Occipital lobe (tissue), 1 donor: ENCODE measurements at regions not wholly inside any gene's neighbourhood (a gene's known extent, or its start where the extent isn't known, plus 50 kb on each side); places are given as distances from the start of the nearest gene placed in this dataset.

ENCODE experiments used
- DNase-seq: peaks from one replicate; lab custom pipeline; 2025; lab: John Stamatoyannopoulos, UW

DNA sequence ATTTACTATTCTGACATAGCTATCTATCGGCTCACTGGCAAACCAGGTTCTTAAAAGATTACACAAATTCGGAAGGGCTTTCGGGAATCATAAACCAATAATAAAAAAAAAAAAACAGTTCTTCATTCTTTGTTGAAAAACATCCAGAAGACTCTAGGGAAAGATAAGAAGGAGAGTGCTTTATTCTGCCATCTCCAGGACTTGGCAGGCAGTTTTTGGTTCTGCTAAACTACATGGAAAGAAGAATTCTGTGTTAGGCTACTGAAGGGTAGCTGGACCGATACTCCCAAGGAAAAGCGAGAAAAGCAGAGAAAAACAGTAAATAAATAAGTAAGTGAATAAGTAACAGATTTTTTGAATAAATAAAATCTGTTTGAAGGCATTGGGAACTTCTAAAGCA lies 423.5 kb upstream of the KLF6 start:
- DNase-seq, result no peak

DNA sequence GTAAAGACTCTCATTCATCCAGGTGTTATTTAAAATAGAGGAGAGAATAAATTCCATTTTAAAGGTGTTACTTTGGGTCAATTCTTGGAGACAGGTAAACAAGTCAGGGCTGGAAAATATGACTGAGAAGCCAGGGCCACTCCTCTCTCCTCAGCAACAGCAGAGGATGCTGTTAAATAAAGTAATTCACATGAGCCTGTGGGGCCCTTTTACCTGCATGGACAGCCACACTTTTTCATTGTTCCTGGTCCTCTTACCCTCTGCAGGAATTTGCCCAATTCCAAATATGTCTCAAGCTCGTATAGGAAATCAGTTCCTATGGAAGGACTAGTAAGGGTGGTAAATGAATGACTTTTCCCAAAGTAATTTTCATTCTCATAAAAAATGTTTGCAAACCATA lies 420.1 kb upstream of the KLF6 start:
- DNase-seq, result no peak

DNA sequence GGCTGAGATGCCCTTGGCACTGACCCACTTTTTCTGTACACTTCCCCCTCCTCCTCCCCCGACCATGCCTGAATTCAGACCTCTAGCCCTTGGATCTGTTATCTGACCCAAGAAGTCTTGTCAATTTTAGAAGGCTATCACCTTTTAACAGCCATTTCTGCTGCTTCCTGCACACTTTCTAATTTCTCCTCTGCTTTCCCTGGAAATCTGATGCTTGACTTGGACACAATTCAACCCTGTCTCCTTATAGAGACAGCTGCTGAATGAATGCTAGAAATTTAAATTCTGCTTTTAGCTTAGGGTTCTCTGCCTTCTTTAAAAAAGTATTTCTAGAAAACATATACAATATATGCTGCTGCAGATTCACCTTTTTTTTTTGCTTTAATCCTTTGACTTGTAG lies 417.9 kb upstream of the KLF6 start:
- DNase-seq, result no peak

DNA sequence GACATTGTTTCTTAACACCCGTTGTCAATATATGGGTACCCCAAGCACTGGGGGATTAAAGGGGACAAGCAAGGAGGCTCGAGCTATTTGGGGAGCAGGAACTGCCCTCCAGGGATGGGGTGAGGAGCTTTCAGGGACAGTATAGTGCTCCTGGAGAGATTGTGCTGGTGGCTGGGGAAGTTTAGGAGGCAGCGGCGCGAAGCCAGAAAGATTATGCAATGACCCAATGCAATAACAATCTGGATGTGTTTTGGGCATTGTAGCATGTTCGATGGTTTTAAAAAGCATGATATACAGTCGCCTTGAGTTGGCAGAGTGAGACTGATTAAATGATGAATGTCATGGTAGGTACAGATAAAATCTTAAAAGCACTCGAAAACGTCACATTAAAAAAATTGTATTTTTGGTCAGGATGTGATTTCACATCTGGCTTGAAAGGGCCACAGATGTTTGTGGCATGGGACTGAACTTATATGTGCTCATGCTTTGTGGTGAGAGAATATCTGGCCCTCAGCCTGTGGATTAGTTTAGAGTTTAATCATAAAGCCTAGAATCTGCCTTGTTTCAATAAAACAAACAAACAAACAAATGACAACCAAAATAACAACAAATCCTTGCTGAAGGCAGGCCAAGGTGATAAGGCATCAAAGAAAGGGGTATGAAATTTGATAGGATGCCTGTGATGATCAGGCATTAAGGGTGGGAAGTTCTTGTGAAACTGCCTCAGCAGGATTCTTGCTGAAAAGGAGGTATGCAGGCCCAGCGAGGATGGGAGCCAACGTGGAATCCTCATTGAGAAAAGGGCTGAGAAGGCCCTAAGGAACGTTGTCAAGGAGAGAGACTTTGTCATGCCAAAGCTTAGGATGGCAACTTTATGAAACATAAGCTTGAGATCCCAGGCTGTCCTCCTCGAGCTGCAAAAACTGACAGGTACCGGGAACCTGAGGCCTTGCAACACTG lies 417.1 kb upstream of the KLF6 start:
- no peak for DNase-seq

DNA sequence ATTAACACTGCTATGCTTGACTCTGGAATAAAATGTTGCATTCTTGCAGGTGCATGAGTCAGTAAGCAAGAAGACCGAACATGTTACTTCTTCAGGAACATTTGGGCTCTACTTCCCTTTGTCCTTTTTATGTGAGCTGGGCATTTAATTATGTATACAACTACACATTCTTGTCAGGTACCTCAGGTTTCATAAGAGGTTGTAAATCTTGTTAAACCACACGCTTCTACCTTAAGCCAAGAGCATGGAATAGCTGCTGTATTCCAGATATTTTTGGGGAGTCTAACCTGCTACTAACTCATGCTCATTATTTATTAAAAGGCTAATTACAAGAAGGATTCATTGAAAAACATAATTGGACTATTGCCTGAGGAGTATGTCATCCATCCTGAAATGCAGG lies 414.2 kb upstream of the KLF6 start:
- no peak for DNase-seq

DNA sequence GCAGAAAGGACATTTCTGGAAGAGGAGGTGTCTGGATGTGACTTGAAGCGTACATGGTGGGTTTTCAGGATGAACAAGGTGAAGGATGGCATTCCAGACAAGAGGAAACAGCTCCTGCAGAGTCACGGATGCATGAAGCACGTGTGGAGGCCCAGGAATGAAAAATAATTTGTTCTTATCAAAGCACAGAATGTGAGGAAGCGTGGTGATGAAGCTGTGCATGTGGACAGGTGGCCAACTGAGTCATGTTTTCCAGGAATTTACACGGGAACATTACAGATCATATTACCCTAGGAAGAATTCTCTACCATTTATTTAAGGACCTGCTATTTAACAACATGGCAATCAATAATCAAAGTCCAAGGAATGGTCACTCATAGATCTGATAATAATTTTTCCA lies 413.2 kb upstream of the KLF6 start:
- no peak for DNase-seq

DNA sequence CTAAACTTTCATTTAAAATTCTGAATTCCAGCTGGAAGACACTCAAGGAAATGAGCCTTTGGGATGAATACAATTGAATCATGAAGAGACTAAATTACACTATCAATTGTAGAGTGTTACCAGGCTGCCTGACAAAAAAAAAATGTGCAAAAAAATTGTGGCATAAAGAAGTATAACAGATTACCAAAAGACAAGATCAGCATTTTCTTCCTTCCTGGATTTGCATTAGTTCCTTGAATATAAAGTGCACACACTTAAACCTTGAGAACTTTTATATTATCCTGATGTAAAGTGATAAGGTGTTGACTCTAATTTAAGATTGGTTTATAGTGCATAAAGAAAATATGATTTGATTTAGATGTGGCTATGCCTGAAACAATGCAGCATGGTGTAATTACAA lies 412.7 kb upstream of the KLF6 start:
- no peak for DNase-seq

DNA sequence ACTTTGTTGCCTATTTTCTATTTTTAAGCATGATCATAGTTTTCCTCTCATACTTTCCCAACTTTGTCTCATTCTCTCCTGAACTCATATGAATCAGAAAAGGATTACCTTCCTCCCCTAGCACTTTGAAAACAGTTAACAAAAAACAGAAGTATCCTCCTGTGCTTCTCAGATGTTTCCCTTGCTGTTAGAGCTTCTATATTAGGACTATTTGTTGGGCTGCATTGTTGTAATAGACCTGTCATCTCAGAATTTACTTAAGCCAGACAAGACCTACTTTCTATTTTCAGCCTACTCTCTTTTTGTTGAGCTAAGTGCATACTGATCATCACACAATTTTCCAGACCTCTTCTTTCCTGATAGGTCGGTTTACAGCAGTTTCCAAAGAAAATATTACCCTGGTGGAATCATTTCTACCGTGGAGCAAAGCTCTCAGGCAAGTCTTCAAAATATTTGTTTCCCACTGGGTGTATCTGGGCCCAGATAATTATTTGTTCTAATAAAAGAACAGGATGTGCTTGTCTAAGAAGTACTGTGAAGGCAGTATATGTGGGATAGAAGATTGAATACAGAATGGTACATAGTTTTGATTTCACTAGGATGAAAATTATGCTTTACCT lies 411.9 kb upstream of the KLF6 start:
- no peak for DNase-seq

DNA sequence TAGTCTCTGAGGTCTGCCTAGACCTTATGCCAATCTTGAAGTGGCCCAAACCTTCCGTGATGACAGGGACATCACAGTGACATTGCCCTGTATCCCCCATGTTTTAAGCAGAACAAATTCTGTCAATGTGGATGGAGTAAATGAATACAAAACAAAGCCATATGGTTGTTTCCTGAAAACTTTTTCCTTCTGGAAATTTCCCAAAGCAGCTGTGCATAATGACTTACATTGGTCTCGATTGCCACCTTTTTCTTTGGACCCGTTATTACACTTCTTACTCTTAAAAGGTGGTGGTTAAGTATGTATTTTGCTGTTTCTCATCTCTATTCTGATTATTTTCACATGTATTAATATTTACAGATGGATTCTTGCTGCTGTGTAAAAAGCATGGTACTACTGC lies 411.2 kb upstream of the KLF6 start:
- DNase-seq, result no peak

DNA sequence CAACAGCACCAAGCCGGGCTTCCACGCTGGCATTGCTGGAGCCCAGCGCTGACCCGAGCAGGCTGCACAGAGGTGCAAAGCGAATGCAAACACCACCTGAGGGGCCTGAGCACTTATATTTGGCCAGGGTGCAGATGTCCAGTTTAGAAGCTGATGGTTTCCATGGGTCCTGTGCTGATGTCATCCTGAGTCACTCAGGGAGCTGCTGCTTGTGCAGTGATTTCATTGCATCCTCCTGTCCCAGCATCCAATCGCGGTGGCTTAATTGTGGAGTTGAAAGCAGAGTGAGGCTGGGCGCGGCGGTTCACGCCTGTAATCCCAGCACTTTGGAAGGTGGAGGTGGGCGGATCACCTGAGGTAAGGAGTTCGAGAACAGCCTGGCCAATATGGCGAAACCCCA lies 410.2 kb upstream of the KLF6 start:
- no peak for DNase-seq

DNA sequence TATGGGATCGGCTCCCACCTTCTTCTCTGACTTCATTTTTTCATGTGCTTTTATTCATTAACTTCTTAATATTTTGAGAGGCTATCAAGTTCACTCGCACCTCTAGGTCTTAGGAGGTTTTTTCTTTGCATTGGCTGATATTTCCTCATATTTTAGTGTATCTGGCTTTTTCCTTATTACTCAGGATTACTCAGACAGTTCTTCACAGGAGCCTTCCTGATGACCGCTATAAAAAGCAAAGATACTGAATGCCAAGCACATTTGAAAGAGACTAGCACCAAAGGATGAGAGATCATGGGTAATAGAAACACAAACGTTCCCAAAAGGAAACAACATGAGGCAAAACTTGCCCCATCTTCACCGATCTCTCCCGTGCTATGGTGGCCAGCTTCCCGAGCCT lies 409.2 kb upstream of the KLF6 start:
- DNase-seq, result no peak

DNA sequence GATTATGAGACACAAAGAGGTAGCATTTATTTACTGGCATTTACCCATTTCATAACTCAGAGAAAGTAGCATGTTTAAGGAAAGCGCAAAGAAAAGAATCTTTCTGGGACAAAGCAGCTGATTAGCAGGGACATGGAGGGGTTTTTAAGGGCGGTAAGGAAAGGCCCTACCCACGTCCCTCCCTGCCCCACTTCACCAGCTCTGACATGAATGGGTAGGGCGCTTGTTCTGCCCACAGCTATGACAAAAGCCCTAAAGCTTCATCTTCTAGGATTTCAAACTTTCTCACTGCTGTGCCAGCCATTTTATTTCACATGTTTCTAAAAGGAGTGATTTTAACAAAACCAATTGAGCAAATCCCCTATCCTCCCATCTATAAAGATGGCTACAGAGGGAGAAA lies 406.9 kb upstream of the KLF6 start:
- DNase-seq, result no peak

DNA sequence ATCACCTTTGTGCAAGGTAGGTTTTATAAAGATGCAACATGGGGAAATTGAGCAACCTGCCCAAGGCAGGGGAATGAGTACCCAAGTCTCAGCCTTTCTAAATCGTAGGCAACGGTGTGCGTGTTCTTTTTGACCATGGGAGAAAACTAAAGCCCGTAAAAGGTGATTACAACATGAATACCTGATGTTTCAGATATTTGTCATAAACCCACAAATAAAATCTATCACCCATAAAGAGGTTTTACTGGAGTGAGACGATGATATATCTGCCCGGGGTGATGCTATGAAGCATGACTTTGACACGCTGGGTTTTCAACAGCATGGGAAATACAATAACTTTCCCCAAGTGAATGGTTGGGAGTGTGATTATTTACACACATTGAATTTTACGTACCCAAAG lies 406.3 kb upstream of the KLF6 start:
- no peak for DNase-seq

DNA sequence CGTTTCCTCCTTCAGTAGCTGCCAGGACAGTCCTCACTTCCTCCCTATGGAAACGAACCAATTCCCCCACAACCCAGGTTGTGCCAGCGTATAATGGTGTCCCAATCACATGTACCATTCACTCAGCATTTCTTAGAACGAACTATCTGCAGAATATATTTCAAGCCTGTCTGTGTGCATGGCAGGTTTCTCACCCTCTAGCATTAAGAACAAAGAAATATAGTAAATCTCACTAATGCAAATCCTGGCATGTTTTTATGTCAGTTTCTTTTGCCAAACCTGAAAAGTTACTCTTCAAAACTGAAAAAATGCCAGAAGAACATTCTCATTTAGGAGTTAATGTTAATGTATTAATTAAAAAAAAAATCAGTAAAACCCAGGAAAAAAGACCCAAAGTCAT lies 405.9 kb upstream of the KLF6 start:
- DNase-seq, result no peak

DNA sequence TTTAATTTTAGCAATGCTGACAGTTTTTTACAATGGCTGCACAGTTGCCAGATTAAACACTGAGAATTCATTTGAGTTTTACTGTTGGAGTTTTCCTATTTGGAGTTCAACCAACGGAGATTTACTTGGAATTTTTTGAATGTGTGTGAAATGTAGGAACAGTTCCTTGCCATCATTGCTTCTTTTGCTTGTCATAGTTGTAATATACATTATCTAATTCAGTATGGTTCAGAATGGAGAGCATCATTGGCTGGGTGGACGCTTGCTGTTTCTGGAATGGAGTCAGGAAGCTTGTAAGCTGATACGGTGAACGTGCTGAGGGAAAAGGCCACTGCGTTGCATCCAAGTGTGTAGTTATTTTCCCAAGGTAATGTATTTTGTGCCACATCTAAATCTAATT lies 404.3 kb upstream of the KLF6 start:
- DNase-seq, result no peak

DNA sequence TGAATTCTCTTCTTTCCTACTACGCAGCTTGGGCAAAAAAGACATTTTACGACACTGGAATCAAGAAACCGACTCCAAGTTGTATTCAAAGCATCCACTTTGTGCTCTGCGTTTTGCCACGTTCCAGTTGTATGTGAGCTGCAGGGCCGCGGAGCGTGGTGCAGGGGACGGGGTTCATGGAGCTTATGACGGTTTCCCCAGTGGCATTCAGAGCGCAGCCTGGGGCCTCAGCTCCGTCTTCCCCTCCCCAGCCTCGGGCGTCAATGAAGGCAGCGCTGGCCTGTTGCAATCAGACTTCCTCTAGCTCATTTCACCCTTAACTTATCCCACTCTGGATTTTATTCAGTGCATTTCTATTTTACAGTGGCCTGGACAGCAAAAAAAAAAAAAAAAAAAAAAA lies 403.4 kb upstream of the KLF6 start:
- DNase-seq, result no peak

DNA sequence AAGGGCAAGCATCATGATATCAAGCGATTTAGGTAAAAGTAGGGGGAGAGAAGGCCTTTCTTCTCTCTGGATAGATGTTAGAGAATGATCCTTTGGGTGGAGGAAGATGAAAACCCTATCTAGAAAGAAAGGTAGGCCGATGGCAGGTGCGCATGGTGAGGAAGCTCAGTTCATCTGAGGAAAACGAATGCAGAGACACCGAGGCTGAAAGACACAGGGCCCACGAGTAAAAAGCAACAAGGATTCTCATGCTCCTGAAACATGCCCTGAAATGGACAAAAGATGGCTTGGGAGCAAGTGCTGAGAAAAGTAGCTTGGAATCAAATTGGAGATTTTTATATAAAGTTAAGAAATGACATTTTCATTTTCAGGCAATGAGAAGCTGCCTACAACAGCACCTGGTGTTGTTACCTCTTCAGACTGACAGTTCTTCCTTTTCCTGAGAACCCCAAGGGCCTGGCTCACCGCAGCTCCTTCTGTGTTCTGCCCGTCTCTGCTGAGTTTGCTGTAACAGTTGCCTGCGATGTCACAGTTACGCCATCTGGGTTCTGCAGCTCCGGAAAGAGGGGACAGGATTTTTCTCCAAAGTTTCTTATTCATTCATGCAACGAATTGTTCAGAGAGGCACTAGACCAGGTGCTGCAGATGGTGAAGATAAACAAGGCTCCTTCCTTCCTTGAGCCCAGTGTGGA lies 402.0 kb upstream of the KLF6 start:
- DNase-seq, result no peak

DNA sequence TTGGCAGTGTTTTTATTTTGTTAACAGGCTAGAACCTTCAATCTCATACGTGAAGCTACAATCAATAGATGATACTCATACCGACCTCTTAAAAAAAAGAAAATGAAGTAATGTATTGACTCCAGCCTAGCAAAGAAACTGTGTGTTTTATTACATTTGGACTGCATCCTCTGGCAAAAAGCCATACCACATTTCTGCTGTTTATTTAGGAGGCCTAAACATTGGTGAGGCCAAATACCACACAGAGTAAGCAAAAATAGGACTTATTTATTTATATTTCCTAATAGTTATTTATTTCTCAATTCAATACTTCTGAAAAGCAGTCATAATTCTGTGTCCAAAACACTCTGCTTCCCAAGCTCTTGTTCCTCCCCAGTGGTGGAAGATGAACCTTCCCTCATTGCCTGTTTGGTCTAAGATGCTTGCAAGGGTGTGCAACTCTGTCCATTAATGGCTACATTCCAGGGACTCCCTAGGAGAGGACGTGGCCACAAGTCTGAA lies 398.8 kb upstream of the KLF6 start:
- no peak for DNase-seq

DNA sequence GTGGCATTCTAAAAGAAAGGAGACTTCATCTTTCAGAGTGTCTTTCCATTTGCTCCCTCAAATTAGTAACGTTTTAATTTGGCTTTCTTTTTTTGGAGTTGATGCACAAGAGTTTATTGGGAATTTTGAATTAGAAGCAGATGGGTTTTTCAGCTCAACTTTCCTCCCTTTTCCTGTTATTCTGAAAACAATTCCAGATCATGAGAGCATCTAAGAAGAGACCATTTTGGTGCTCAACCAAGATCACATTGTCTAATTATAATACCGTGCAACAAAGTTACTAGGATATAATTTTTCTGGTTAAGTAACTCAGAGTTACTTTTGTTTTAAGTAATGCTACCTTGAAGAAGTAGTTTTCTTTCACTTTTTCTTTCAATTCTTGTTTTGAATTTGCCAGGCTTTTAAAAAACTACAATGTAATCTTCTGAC lies 396.6 kb upstream of the KLF6 start:
- DNase-seq, result no peak

DNA sequence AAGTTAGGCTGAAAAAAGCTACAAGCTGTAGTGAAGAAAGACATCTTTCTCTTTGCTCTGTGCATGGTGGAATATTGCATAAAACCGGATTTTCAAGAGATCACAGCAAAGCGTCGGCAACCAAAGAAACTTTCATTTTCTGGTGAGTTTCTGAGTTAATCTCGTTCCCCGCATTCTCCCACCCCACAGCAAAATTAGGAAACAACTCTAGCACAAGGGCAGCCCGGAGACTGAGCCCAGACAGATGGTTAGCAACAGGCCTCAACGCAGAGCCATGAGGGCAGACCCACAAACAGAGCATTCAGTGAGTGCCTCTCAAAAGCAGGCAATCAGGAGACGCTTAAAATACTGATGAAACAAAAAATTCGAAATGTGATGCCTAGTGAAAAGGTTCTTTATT lies 396.1 kb upstream of the KLF6 start:
- DNase-seq, result no peak

DNA sequence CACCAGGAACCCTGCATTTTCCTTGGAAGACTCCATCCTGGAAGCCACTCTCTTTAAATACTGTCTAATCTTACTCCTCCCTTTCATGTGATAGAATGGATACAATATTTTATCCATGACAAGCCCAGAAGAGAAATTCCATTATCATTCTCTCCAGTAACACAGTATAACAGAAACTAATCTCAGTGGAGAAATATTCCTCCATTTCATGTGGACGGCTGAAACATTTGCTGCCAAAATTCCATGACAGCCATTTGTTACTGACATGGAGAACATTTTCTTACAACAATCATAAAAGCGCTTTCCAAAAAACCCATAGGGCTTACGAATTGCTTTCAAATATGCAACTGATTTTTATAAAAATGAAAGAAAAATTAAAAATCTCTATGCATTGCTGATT lies 392.8 kb upstream of the KLF6 start:
- DNase-seq, result no peak

DNA sequence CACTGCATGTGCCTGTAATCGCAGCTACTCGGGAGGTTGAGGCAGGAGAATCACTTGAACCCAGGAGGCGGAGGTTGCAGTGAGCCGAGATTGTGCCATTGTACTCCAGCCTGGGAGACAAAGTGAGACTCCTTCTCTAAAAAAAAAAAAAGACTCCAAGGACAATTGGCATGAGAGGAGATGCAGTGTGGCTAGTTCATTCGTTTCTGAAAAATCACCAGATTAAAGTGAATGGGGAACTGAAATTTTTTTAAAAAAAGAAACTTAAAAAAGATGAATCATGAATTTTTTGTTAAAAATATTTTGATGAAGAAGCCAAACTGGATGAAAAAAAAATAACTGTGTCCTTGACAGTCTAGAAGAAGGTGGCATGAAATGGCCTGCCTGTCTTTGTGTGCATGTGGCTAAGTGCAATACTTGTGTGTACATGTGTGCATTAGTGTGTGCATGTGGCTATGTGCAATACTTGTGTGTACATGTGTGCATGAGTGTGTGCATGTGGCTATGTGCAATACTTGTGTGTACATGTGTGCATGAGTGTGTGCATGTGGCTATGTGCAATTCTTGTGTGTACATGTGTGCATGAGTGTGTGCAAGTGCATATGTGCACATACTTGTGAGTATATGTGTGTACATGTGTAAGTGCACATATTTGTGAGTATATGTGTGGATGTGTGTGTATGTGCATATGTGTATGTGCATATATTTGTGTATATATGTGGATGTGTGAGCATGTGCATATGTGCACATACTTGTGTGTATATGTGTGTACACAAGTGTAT lies 391.7 kb upstream of the KLF6 start:
- DNase-seq, result no peak
